DND-41 (cell line): ENCODE measurements at regions not wholly inside any gene's neighbourhood (a gene's known extent, or its start where the extent isn't known, plus 50 kb on each side); places are given as distances from the start of the nearest gene placed in this dataset.

ENCODE experiments used
- ATAC-seq: fragments of 200-7000 bp; cut with Tn5 transposase; 3 replicates; pipeline ENCODE4 v1.9.1; 2021; ENCODE audit warnings: low read depth; ENCODE audit not compliant: insufficient read depth
- DNase-seq: peaks from one replicate; pipeline ENCODE4 v3.0.0-alpha.2; 2020
- H2AFZ ChIP-seq: 2 replicates; pipeline ENCODE4 v1.6.0; 2012; ENCODE audit warnings: low read depth, low read length
- H3K27ac ChIP-seq: 2 replicates; pipeline ENCODE4 v1.5.1; 2012; ENCODE audit warnings: low read length, inconsistent platforms
- H3K27me3 ChIP-seq: fragments of 200-600 bp; sonication (generic); 2 replicates; pipeline ENCODE4 v1.6.0; 2012; ENCODE audit warnings: low read length, mild to moderate bottlenecking, inconsistent platforms; ENCODE audit not compliant: insufficient read depth, poor library complexity
- H3K36me3 ChIP-seq: 2 replicates; pipeline ENCODE4 v1.5.1; 2012; ENCODE audit warnings: low read length, inconsistent platforms; ENCODE audit not compliant: insufficient read depth
- H3K4me1 ChIP-seq: 2 replicates; pipeline ENCODE4 v1.5.1; 2012; ENCODE audit warnings: mild to moderate bottlenecking, low read length; ENCODE audit not compliant: insufficient read depth
- H3K4me2 ChIP-seq: 2 replicates; pipeline ENCODE4 v1.6.0; 2012; ENCODE audit warnings: mild to moderate bottlenecking, moderate library complexity, low read length, inconsistent platforms; ENCODE audit not compliant: insufficient read depth
- H3K4me3 ChIP-seq, 2 experiments: fragments of 200-600 bp in 1 of 2; shearing (Covaris generic) in 1 of 2; 2 replicates each; pipeline ENCODE4 v1.5.1; 2012 to 2016; ENCODE audit warnings: inconsistent platforms in 2 of 2, low read length in 2 of 2, mild to moderate bottlenecking in 2 of 2, low read depth in 1 of 2, moderate library complexity in 1 of 2
- H3K79me2 ChIP-seq: 2 replicates; pipeline ENCODE4 v1.6.0; 2012; ENCODE audit warnings: low read length, inconsistent platforms; ENCODE audit not compliant: insufficient read depth
- H3K9ac ChIP-seq: 2 replicates; pipeline ENCODE4 v1.6.0; 2012; ENCODE audit warnings: low read depth, mild to moderate bottlenecking, inconsistent platforms, low read length, moderate library complexity
- H3K9me3 ChIP-seq: 2 replicates; pipeline ENCODE4 v1.5.1; 2012; ENCODE audit warnings: low read length, moderate library complexity, mild to moderate bottlenecking, inconsistent platforms; ENCODE audit not compliant: insufficient read depth, severe bottlenecking
- H4K20me1 ChIP-seq: 2 replicates; pipeline ENCODE4 v1.6.0; 2012; ENCODE audit warnings: low read length; ENCODE audit not compliant: insufficient read depth
- EZH2 ChIP-seq: IDR thresholded peaks from 3 replicates; pipeline ENCODE4 v1.6.1; 2012; ENCODE audit warnings: borderline replicate concordance, low read depth, mild to moderate bottlenecking, moderate library complexity, low read length, inconsistent platforms; ENCODE audit not compliant: severe bottlenecking
- TF ChIP-seq, protein P1 (sequence below): IDR thresholded peaks from 2 replicates; pipeline ENCODE4 v1.5.1; 2012; ENCODE audit warnings: borderline replicate concordance, low read length, moderate library complexity, mild to moderate bottlenecking; ENCODE audit not compliant: poor library complexity, severe bottlenecking; ENCODE audit errors: extremely low read depth

DNA sequence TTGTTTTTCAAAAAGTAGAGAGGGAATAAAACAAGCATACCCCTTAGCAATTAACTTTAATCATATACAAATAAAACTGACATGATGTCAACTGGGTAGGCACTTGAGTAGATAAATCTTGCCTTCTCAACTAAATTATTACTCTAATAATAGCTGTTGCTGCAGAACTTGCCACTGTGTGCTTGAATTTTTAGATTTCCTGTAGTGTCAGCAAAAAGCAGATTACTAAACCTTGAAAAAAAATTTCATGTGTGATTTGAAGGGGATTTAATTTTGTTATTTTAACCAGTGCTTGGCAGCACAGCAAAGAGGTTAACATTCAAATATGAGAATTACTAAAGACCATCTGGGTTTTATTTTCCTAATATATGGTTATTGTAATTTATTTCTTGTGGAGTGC, 438.3 kb upstream of the SPANXN1 start:
- H2AFZ ChIP-seq: no peak overlapping the region
- no peaks in the 10 kb centered on the region for H4K20me1 ChIP-seq
- no peak overlapping the region for H3K27ac ChIP-seq
- ATAC-seq (no peak), DNase-seq (no peak)
- H3K36me3 ChIP-seq: no peaks in the 10 kb centered on the region
- no peak overlapping the region for H3K4me3 ChIP-seq
- TF ChIP-seq, protein P1, sequence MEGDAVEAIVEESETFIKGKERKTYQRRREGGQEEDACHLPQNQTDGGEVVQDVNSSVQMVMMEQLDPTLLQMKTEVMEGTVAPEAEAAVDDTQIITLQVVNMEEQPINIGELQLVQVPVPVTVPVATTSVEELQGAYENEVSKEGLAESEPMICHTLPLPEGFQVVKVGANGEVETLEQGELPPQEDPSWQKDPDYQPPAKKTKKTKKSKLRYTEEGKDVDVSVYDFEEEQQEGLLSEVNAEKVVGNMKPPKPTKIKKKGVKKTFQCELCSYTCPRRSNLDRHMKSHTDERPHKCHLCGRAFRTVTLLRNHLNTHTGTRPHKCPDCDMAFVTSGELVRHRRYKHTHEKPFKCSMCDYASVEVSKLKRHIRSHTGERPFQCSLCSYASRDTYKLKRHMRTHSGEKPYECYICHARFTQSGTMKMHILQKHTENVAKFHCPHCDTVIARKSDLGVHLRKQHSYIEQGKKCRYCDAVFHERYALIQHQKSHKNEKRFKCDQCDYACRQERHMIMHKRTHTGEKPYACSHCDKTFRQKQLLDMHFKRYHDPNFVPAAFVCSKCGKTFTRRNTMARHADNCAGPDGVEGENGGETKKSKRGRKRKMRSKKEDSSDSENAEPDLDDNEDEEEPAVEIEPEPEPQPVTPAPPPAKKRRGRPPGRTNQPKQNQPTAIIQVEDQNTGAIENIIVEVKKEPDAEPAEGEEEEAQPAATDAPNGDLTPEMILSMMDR: no peak
- no peak for TF ChIP-seq EZH2
- H3K4me1 ChIP-seq: no peaks in the 10 kb centered on the region
- H3K27me3 ChIP-seq: no peaks in the 10 kb centered on the region
- H3K79me2 ChIP-seq: no peaks in the 10 kb centered on the region
- no peak overlapping the region for H3K9ac ChIP-seq
- no peaks in the 10 kb centered on the region for H3K9me3 ChIP-seq
- no peak overlapping the region for H3K4me2 ChIP-seq

DNA sequence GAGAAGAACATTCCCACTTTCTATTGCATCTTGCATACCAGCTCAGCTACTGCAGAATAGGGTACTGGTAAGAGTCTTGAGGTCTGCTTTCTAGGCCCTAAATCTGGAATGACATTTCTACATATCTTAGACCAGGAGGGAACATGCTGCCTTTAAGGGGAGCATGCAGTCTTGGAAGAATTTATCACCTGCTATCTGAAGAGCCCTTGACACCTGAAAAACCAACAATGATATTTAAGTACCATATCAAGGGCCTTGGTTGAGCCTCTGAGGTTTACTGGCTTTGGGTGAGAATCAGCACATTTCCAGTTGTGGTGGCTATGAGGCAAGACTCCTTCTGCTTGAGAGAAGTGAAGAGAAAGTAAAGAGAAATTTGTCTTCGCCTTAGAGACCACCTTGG, 436.8 kb upstream of the SPANXN1 start:
- Histone ChIP-seq H3K4me2 (no peak overlapping the region), H4K20me1 (no peaks in the 10 kb centered on the region), H3K79me2 (no peaks in the 10 kb centered on the region), H3K4me1 (no peaks in the 10 kb centered on the region), H3K27me3 (no peaks in the 10 kb centered on the region), H3K27ac (no peak overlapping the region), H3K9ac (no peak overlapping the region), H3K36me3 (no peaks in the 10 kb centered on the region), H3K4me3 (no peak overlapping the region), H3K9me3 (no peaks in the 10 kb centered on the region), H2AFZ (no peak overlapping the region)
- no peak for ATAC-seq
- TF ChIP-seq, protein P1: no peak
- no peak for TF ChIP-seq EZH2
- no peak for DNase-seq

DNA sequence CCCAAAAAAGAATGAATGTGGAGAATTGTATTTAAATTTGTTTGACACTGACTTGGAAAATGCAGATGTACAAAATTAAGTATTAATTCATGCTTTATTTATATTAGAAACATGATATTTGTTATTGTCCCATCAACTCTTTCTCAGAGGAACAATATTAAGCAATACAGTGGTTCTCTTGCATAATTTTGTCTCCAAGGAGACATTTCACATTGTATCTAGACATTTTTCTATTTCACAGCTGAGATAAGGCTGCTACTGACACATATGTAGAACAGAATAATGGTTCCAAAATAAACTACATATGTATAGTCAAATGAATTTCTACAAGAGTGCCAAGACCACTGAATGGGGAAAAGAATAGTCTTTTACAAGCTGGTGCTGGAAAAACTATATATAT, 427.9 kb upstream of the SPANXN1 start:
- Histone ChIP-seq H3K9ac (no peak overlapping the region), H3K4me1 (no peaks in the 10 kb centered on the region), H3K4me3 (no peak overlapping the region), H3K79me2 (no peaks in the 10 kb centered on the region), H4K20me1 (no peaks in the 10 kb centered on the region), H2AFZ (no peak overlapping the region), H3K4me2 (no peak overlapping the region), H3K27ac (no peak overlapping the region), H3K27me3 (no peaks in the 10 kb centered on the region), H3K36me3 (no peaks in the 10 kb centered on the region), H3K9me3 (no peaks in the 10 kb centered on the region)
- DNase-seq (no peak), ATAC-seq (no peak)
- no peak for TF ChIP-seq EZH2
- TF ChIP-seq, protein P1: no peak

DNA sequence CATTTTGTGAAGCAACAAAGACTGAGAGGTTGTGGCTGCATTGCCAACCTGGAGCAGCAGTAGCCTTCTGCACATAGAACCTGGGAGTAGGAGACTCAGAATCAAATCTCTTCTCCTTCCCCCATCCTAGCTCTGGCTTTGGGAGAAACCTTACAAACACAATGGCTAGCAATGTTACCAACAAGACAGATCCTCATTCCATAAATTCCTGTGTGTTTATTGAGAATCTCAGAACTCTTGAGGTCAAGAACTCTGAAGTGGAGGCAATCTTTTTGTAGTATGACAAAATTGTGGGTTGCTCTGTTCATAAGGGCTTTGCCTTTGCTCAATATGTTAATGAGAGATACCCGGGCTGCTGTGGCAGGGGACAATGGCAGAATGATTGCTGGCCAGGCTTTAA, 406.7 kb upstream of the SPANXN1 start:
- no peaks in the 10 kb centered on the region for H3K4me1 ChIP-seq
- no peaks in the 10 kb centered on the region for H4K20me1 ChIP-seq
- no peaks in the 10 kb centered on the region for H3K27me3 ChIP-seq
- no peak for ATAC-seq
- no peak overlapping the region for H2AFZ ChIP-seq
- H3K4me2 ChIP-seq: no peak overlapping the region
- H3K27ac ChIP-seq: no peak overlapping the region
- no peaks in the 10 kb centered on the region for H3K36me3 ChIP-seq
- H3K9me3 ChIP-seq: no peaks in the 10 kb centered on the region
- TF ChIP-seq, protein P1: no peak
- no peak for TF ChIP-seq EZH2
- H3K4me3 ChIP-seq: no peak overlapping the region
- H3K9ac ChIP-seq: no peak overlapping the region
- DNase-seq: no peak
- H3K79me2 ChIP-seq: no peaks in the 10 kb centered on the region
